Left forelimb (tissue), 1 donor: ENCODE measurements at regions not wholly inside any gene's neighbourhood (a gene's known extent, or its start where the extent isn't known, plus 50 kb on each side); places are given as distances from the start of the nearest gene placed in this dataset.

Source experiments
- DNase-seq: peaks from one replicate; pipeline ENCODE4 v3.0.0-alpha.2; 2018; ENCODE audit warnings: low spot score

DNA sequence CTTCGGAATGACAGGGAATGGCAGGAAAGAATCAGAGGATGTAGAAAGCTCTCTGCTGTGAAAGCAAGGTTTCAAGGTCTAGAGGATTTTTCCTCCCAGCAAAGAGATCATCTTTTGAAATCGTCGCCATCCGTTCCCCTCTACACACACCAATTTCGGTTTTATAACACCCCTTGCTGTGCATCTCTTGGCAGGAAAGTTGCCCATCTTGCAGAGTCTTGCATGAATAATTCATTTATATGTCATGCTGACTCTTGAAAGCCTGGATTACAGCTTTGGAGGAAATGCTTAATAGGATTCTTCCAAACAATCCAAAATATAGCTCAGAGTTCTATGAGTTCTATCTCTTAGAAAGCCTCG is 262.7 kb downstream of the CHL1 start:
- no peak for DNase-seq

- no peak for DNase-seq
Observed at GRCh38 chr3:461006-461405, 264.4 kb downstream of the CHL1 start.

GRCh38 chr3:462851-463250 is 266.3 kb downstream of the CHL1 start:
- no peak for DNase-seq

- no peak for DNase-seq
Observed at GRCh38 chr3:463252-464192, 267.0 kb downstream of the CHL1 start.

GRCh38 chr3:464255-464654 is 267.7 kb downstream of the CHL1 start:
- DNase-seq: no peak

- no peak for DNase-seq
Observed at GRCh38 chr3:468172-468571, 271.6 kb downstream of the CHL1 start.

DNA sequence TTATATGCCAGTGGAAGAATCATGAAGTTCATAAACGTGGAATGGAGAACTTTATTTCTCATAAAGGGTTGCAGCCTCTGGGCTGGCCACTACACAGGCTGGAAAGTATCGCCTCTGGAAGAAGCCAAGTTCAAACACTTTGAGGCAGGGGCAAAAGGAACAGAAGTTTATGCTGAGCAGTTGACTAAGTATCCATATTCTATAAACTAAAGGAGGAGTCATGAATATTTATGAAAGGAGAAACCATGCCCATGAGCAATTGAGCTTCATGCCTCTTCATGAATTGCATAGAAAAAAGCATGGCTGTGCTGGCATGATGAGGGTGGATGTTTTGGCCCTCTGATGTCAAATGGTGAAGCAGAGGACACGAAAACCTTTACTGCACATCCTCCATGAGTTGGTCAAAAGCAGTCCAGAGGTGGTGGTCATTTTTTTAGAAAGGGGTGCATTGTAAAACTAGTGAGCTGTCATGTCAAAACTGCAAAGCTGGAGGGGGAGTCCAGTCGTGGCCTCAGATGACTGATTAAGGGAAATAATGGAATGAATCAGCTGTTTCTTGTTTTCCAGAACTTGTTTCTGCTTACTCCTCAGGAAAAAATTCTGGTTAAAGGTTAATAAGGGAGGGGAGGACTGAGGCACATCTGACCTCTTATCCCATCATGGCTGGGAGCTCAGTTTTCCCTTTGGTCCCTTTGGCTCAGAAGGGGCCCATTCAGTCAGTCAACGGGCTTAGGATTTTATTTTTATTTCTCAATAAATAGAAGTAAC is 276.7 kb downstream of the CHL1 start:
- DNase-seq: no peak

GRCh38 chr3:474828-475227 is 278.3 kb downstream of the CHL1 start:
- no peak for DNase-seq

DNA sequence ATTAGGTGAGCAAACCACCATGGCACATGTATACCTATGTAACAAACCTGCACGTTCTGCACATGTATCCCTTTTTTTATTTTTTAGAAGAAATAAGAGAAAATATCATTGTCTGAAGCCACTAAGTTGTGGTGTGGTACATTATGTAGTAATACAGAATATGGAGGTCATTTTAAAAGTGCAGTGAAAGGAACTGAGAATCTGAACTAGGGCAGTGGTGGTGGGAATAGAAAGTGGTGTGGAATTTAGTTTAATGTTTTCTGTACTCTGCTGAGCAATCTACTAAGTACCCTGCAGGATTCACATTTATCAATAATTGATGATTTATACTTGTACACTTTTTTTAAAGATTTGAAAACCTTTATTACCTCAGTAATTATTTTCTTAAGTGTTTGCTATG is 283.5 kb downstream of the CHL1 start:
- DNase-seq: no peak

- DNase-seq: no peak
Observed at GRCh38 chr3:481111-481510, 284.5 kb downstream of the CHL1 start.

- DNase-seq: no peak
Observed at GRCh38 chr3:481680-482079, 285.1 kb downstream of the CHL1 start.

DNA sequence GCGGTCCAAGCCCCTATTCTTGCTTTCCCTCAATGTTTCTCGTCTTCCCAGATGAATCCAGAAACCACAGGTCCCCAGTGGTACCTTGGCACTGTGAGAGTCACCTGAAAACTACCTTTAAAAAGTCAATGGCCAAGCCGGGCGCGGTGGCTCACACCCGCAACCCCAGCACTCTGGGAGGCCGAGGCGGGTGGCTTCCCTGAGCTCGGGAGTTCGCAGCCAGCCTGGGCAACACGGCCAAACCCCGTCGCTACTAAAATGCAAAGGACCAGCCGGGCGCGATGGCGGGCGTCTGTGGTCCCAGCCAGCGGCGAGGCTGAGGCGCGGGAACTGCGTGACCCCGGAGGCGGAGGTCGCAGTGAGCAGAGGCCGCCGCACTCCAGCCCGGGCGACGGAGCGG is 285.9 kb downstream of the CHL1 start:
- no peak for DNase-seq

GRCh38 chr3:484341-484740 is 287.8 kb downstream of the CHL1 start:
- no peak for DNase-seq

DNA sequence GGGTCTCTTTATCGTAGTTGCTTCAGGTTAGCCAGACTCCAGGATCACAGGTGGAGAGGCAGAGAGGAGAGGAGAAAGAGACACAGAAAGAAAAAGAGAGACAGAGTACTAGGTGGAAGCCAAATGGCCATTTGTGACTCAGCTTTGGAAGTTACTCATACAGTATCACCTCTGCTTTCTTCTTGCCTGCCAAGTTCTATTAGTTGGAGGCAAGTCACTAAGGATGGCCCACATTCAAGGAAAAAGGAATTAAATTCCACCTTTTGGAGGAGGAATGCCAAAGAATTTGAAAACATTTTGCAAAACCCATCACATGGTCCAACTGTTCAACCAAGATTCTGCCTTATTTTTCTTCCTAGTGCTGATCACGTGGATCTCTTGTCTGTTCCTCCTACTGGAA is 291.1 kb downstream of the CHL1 start:
- DNase-seq: no peak

DNA sequence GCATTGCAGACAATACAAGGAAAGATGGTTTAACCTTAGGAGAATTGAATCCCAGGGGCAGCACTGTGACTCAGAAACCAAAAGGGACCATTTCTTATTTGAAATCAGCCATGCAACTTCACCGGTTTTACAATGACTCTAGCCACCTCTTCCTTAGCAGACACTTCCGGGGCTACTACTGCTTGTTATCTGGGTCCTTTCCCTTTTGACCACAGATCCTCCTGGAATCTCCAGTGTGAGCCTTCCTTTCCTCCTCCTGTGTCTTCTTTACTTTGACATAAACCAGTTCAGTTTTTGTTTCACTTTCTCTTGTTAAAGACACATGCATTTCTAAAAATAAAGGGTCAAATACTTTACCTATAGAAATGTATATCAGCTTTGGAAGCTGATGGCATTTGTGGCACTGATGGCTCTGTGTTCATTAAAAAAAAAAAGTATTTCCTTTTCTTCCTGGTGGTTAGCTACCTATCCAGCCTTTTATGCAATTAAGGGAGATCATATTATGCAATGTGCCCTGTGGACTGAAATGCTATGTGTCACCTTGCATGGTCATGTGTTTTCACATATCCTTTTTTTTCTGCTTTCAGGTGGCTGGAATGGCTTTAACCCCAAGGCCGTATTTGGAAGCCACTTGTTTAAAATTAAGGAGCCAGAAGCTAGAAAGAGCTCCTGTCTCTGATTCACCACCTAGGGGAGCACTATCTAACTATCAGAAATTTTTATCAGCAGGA is 296.2 kb downstream of the CHL1 start:
- no peak for DNase-seq

DNA sequence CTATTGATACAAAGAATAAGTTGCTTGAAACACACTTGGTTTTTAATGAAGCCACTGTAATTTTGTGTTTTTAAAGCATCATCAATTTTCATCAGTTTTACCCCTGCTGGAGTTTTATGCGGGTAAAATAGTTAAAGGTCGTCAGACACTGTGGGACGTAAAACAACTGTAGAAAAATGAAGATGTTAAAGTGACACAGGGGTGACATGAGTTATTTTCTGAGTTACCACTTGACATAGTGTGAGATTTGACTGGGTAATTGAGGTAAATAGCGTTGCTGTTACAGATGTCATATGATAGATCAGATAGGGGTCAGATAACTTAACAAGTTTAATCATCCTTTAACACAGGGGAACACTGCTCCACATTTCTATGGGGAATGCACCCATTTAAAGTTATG is 297.6 kb downstream of the CHL1 start:
- no peak for DNase-seq

DNA sequence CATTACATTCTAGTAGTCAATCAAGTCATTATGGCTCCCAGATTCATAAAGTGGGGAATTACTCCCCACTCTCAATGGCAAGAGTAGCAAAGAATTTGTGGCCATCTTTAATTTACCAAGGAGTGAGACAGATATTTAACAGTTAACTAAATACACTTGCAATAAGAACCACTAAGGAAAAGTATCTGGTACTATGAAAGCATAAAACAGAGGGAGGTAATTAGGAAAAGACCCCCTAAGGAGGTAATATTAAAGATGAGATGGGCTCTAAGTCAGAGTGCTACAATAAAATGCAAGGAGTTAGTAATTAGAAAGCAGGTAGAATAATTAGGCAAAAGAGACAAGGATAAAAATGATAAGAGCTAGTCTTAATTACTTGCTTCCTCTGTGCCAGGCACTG is 301.9 kb downstream of the CHL1 start:
- no peak for DNase-seq

DNA sequence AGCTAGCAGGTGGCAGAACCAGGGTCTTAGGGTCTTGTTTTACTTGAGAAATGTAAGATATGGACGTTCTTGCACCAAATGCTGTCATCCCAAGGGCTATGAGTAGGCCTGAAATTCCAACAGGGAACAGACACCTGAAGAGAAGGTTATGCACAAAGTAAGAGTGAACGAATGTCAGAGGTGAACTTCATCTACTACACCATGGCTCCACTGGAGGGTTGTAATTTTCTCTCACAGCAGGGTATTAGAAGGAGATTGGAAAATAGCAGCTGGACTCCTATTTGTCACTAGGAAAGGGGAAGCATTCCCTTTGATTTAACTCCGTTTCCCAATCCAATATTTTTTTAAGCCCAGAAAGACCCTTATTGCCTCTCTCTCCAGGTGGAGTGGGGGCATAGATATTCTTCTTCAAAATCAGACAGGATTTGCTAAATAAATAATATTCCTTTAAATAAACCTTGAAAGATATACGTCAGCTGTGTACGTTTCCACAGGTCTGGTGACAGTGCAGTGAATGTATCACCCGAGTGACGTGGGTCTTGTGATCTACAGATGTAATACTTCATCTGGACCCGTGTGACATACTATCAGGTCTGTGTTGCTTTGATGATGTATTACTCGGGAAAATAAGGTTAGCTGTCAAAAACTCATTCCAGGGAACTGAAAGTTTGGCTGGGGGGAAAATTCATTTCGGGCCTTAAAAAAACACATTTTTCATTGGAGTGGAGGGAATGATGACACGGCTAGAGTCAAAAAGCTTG is 302.6 kb downstream of the CHL1 start:
- DNase-seq: no peak

DNA sequence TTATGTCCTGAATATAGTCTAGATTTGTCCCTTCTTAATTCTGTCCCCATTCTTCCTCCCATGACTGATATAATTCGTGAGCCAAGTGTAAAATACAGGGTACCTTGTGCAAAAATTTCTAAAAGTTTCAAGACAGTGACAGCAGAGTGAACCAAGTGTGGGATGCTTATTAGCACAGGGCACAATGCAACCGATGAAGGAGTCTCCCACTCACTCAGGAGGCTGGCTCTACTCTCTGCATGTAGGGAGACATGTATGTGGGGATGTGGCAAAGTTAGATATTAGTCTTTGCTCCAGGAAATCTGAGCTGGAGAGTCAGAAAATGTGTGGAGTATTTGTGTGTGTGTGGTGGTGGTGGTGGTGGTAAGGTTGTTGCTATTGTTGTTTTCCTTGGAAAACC is 305.9 kb downstream of the CHL1 start:
- DNase-seq: no peak

GRCh38 chr3:513301-513700 is 316.7 kb downstream of the CHL1 start:
- DNase-seq: no peak

GRCh38 chr3:514192-514591 is 317.6 kb downstream of the CHL1 start:
- no peak for DNase-seq

DNA sequence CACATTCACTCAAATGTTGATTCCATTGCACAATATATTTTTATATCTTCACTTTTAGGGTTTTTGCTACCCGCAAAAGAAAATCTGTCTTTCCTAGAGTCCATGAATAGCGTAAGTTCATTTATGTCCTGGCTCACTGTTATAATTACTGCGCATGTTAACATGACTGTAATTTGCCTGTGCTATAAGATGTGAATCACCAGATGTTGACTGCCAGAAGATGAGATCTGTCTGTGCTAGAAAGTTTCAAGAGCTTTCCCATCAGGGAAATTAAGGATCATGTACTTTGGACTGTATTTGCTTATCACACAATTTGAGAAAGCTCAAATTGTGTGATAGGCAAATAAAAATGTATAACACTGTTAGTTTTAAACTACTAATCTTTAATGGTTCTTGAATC is 322.5 kb downstream of the CHL1 start:
- DNase-seq: no peak
